Large intestine (tissue), 3 donors: ENCODE measurements at regions not wholly inside any gene's neighbourhood (a gene's known extent, or its start where the extent isn't known, plus 50 kb on each side); places are given as distances from the start of the nearest gene placed in this dataset.

Experiments used
- DNase-seq, 2 donors: peaks; one replicate each; pipeline versions ENCODE4 v3.0.0 to v3.0.0-alpha.2; 2013
- H3K27ac ChIP-seq: one replicate; pipeline ENCODE4 v1.5.1; 2013; ENCODE audit warnings: low read length
- H3K27me3 ChIP-seq: 2 replicates; pipeline ENCODE4 v1.6.1; 2013; ENCODE audit warnings: low read length; ENCODE audit not compliant: control insufficient read depth, insufficient read depth
- H3K36me3 ChIP-seq: 2 replicates; pipeline ENCODE4 v1.6.1; 2013; ENCODE audit warnings: low read length; ENCODE audit not compliant: control insufficient read depth, insufficient read depth
- H3K4me1 ChIP-seq: one replicate; pipeline ENCODE4 v1.6.1; 2013; ENCODE audit warnings: low read length; ENCODE audit not compliant: control insufficient read depth, insufficient read depth
- H3K4me3 ChIP-seq: one replicate; pipeline ENCODE4 v1.5.1; 2013; ENCODE audit warnings: low read length
- H3K9me3 ChIP-seq: one replicate; pipeline ENCODE4 v1.6.1; 2013; ENCODE audit warnings: mild to moderate bottlenecking, low read depth, low read length, moderate library complexity; ENCODE audit not compliant: control insufficient read depth
- WGBS: methylation state at CpG from one replicate; pipeline ENCODE4 v1.1.5; 2013; ENCODE audit warnings: low lambda C conversion rate; ENCODE audit not compliant: insufficient coverage; 5-methylcytosine and 5-hydroxymethylcytosine counted together

DNA sequence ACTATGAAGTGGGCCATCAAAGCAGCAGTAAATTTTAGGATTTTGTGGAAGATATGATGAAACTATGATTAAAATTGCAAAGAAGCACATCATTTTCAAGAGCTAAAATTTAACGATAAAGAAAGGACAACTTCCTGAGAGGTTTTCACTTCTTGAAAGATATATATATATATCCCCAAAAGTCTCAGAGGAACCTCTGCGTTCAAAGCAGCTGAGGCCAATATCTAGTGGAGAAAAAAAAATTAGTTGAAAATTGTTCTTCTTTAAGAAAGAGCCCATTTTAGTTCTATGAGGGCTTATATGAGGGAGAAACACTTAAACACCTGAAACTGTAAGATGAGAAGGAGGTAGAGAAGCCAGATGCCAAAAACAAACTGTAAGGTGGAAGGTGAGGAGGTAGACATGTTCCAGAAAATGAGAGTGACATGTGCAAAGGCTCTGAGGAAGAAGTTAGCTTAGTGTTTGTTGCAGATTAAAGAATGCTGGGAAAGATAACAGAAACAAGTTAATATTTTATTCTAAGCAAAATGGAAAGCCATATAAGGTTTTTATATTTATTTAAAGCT lies 72.9 kb upstream of the VRK2 start:
- H3K27me3 ChIP-seq = no peaks in the 10 kb centered on the region
- H3K9me3 ChIP-seq = no peaks in the 10 kb centered on the region
- no peak for DNase-seq
- no peak overlapping the region for H3K4me3 ChIP-seq
- no peak overlapping the region for H3K27ac ChIP-seq
- H3K36me3 ChIP-seq = no peaks in the 10 kb centered on the region
- 82% methylated on average over 2 of the region's 2 CpGs for WGBS
- no peaks in the 10 kb centered on the region for H3K4me1 ChIP-seq

DNA sequence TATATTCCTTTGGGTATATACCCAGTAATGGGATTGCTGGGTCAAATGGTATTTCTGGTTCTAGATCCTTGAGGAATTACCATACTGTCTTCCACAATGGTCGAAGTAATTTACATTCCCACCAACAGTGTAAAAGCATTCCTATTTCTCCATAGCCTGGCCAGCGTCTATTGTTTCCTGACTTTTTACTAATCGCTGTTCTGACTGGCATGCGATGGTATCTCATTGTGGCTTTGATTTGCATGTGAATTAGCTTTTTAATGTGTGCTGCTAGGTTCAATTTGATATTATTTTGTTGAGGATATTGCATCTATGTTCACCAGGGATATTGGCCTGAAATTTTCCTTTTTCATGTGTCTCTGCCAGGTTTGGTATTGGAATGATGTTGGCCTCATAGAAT lies 67.4 kb upstream of the VRK2 start:
- DNase-seq = no peak
- Histone ChIP-seq H3K4me1 (no peaks in the 10 kb centered on the region), H3K4me3 (no peak overlapping the region), H3K27ac (no peak overlapping the region), H3K9me3 (no peaks in the 10 kb centered on the region), H3K27me3 (no peaks in the 10 kb centered on the region), H3K36me3 (no peaks in the 10 kb centered on the region)
- no CpG with 5 or more reads among the region's 4 CpGs for WGBS

DNA sequence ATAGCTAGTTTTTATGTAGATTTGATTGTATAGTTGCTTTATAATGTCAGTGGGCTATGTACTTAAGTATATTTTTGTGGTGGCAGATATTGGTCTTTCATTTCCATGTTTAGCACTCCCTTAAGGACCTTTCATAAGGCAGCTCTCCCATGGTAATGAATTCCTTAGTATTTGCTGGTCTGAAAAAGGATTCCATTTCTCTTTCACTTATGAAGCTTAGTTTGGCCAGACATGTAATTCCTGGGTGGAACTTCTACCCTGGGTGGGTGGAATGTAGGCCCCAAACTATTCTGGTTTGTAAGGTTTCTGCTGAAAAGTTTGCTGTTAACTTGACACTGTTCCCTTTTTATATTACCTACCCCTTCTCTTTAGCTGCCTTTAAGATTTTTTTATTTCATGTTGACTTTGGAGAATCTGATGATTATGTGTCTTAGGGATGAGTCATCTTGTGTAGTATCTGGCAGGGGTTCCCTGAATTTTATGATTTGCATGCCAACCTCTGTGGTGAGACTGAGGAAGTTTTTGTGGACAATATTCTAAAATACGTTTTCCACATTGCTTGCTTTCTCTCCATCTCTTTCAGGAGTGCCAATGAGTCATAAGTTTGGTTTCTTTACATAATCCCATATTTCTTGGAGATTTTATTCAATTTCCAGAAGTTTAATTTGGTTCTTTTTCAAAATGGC lies 65.4 kb upstream of the VRK2 start:
- Histone ChIP-seq H3K36me3 (no peaks in the 10 kb centered on the region), H3K27ac (no peak overlapping the region), H3K9me3 (no peaks in the 10 kb centered on the region), H3K27me3 (no peaks in the 10 kb centered on the region), H3K4me3 (no peak overlapping the region), H3K4me1 (no peaks in the 10 kb centered on the region)
- DNase-seq = no peak
- WGBS = 100% methylated on average over 1 of the region's 1 CpG

- H3K27me3 ChIP-seq = no peaks in the 10 kb centered on the region
- no peaks in the 10 kb centered on the region for H3K4me1 ChIP-seq
- H3K36me3 ChIP-seq = no peaks in the 10 kb centered on the region
- no peaks in the 10 kb centered on the region for H3K9me3 ChIP-seq
- no peak overlapping the region for H3K27ac ChIP-seq
- DNase-seq = no peak
- H3K4me3 ChIP-seq = no peak overlapping the region
Measured at GRCh38 chr2:57987835-57988573, 58.6 kb upstream of the VRK2 start.

GRCh38 chr2:57990118-57990725 lies 56.4 kb upstream of the VRK2 start:
- H3K36me3 ChIP-seq = no peaks in the 10 kb centered on the region
- no peak overlapping the region for H3K4me3 ChIP-seq
- DNase-seq = no peak
- WGBS = 44% methylated on average over 2 of the region's 2 CpGs
- H3K27ac ChIP-seq = no peak overlapping the region
- H3K4me1 ChIP-seq = no peaks in the 10 kb centered on the region
- H3K27me3 ChIP-seq = no peaks in the 10 kb centered on the region
- no peaks in the 10 kb centered on the region for H3K9me3 ChIP-seq
